Smooth muscle cell (in vitro differentiated cells): ENCODE measurements at regions not wholly inside any gene's neighbourhood (a gene's known extent, or its start where the extent isn't known, plus 50 kb on each side); places are given as distances from the start of the nearest gene placed in this dataset.

Experiments used
- DNase-seq: peaks from one replicate; lab custom pipeline; 2025; ENCODE audit not compliant: unreplicated experiment; lab: John Stamatoyannopoulos, UW
- H2AFZ ChIP-seq: fragments of 200-600 bp; sonication (generic); 2 replicates; pipeline ENCODE4 v1.6.0; 2016; ENCODE audit warnings: antibody characterized with exemption, low read depth, mild to moderate bottlenecking
- H3F3A ChIP-seq: fragments of 200-600 bp; sonication (generic); 2 replicates; pipeline ENCODE4 v1.6.0; 2017; ENCODE audit warnings: antibody characterized with exemption, low read depth
- H3K27ac ChIP-seq: fragments of 200-600 bp; sonication (generic); 2 replicates; pipeline ENCODE4 v1.5.1; 2016; ENCODE audit warnings: low read depth, mild to moderate bottlenecking
- H3K27me3 ChIP-seq: fragments of 200-600 bp; sonication (generic); 2 replicates; pipeline ENCODE4 v1.6.1; 2016; ENCODE audit warnings: low read depth, mild to moderate bottlenecking
- H3K36me3 ChIP-seq: fragments of 200-600 bp; sonication (generic); 2 replicates; pipeline ENCODE4 v1.5.1; 2016; ENCODE audit warnings: low read depth
- H3K4me1 ChIP-seq: fragments of 200-600 bp; sonication (generic); 2 replicates; pipeline ENCODE4 v1.5.1; 2016; ENCODE audit warnings: low read depth
- H3K4me2 ChIP-seq: fragments of 200-600 bp; sonication (generic); 2 replicates; pipeline ENCODE4 v1.6.0; 2016; ENCODE audit warnings: mild to moderate bottlenecking
- H3K4me3 ChIP-seq: fragments of 200-600 bp; sonication (generic); 2 replicates; pipeline ENCODE4 v1.5.1; 2016; ENCODE audit warnings: mild to moderate bottlenecking
- H3K79me2 ChIP-seq: fragments of 200-600 bp; sonication (generic); 2 replicates; pipeline ENCODE4 v1.6.0; 2016; ENCODE audit warnings: low read depth, mild to moderate bottlenecking
- H3K9ac ChIP-seq: fragments of 200-600 bp; sonication (generic); 2 replicates; pipeline ENCODE4 v1.6.0; 2016; ENCODE audit warnings: low read depth
- H3K9me3 ChIP-seq: fragments of 200-600 bp; sonication (generic); replicated peaks from 2 replicates; pipeline ENCODE4 v1.5.1; 2016; ENCODE audit warnings: low read depth
- H4K20me1 ChIP-seq: fragments of 200-600 bp; sonication (generic); 2 replicates; pipeline ENCODE4 v1.6.0; 2016; ENCODE audit warnings: low read depth
- WGBS: methylation state at CpG from one replicate; pipeline ENCODE4 v1.1.7; 2016; ENCODE audit warnings: low lambda C conversion rate; 5-methylcytosine and 5-hydroxymethylcytosine counted together
- TF ChIP-seq, protein P1 (sequence below): fragments of 200-600 bp; sonication (generic); IDR thresholded peaks from 2 replicates; pipeline ENCODE4 v1.5.1; 2017; ENCODE audit warnings: borderline replicate concordance, mild to moderate bottlenecking, antibody characterized with exemption; ENCODE audit not compliant: insufficient read depth, poor library complexity, severe bottlenecking

- H3K4me2 ChIP-seq, result no peak overlapping the region
- H3K36me3 ChIP-seq, result no peaks in the 10 kb centered on the region
- TF ChIP-seq, protein P1, sequence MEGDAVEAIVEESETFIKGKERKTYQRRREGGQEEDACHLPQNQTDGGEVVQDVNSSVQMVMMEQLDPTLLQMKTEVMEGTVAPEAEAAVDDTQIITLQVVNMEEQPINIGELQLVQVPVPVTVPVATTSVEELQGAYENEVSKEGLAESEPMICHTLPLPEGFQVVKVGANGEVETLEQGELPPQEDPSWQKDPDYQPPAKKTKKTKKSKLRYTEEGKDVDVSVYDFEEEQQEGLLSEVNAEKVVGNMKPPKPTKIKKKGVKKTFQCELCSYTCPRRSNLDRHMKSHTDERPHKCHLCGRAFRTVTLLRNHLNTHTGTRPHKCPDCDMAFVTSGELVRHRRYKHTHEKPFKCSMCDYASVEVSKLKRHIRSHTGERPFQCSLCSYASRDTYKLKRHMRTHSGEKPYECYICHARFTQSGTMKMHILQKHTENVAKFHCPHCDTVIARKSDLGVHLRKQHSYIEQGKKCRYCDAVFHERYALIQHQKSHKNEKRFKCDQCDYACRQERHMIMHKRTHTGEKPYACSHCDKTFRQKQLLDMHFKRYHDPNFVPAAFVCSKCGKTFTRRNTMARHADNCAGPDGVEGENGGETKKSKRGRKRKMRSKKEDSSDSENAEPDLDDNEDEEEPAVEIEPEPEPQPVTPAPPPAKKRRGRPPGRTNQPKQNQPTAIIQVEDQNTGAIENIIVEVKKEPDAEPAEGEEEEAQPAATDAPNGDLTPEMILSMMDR, result no peak
These were observed 110.5 kb upstream of the CAMK1G start for GRCh38 chr1:209473025-209473424.

GRCh38 chr1:209480345-209480744 is 103.2 kb upstream of the CAMK1G start:
- 57% methylated on average over 6 of the region's 6 CpGs for WGBS
- Histone ChIP-seq H3K79me2 (no peaks in the 10 kb centered on the region), H2AFZ (no peak overlapping the region), H3K27ac (no peak overlapping the region), H3K9ac (no peak overlapping the region), H3K9me3 (no peaks in the 10 kb centered on the region), H3K36me3 (no peaks in the 10 kb centered on the region), H3K4me1 (no peaks in the 10 kb centered on the region), H3F3A (peaks cover 5% of the 10 kb centered on the region), H4K20me1 (no peaks in the 10 kb centered on the region), H3K27me3 (no peaks in the 10 kb centered on the region), H3K4me2 (no peak overlapping the region), H3K4me3 (no peak overlapping the region)
- no peak for DNase-seq
- TF ChIP-seq, protein P1, result no peak

More at GRCh38 chr1:209473025-209473424, 110.5 kb upstream of the CAMK1G start:
- H3K4me3 ChIP-seq, result no peak overlapping the region
- H4K20me1 ChIP-seq, result no peaks in the 10 kb centered on the region
- DNase-seq, result no peak
- H3K9me3 ChIP-seq, result no peaks in the 10 kb centered on the region
- H3K79me2 ChIP-seq, result no peaks in the 10 kb centered on the region
- no peak overlapping the region for H2AFZ ChIP-seq
- no peaks in the 10 kb centered on the region for H3K4me1 ChIP-seq
- no peaks in the 10 kb centered on the region for H3F3A ChIP-seq
- H3K9ac ChIP-seq, result no peak overlapping the region
- H3K27ac ChIP-seq, result no peak overlapping the region
- H3K27me3 ChIP-seq, result no peaks in the 10 kb centered on the region

DNA sequence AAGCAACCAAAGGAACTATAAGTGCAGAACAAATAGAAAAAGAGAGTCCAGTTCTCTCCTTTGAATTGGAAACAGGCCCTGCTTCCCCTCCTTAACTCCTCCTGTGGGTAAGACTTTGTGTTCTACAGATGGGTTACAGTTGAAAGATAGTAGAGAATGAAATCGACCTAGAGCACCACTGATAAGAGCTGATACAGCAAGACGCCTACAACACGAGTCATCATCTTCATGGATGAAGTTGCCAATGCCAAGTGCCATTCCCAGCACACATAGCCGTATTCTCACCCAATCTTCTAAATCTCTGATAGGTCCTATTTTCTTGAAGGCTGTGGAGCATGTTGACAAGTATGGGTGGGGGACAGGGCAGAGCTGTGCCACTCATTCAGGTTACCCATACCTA is 99.8 kb upstream of the CAMK1G start:
- 66% methylated on average over 4 of the region's 4 CpGs for WGBS
- Histone ChIP-seq H4K20me1 (no peaks in the 10 kb centered on the region), H3K36me3 (no peaks in the 10 kb centered on the region), H3K27ac (no peak overlapping the region), H3K9ac (no peak overlapping the region), H3K9me3 (no peaks in the 10 kb centered on the region), H3K27me3 (no peaks in the 10 kb centered on the region), H3K4me1 (no peaks in the 10 kb centered on the region), H2AFZ (no peak overlapping the region), H3K4me3 (no peak overlapping the region), H3K79me2 (no peaks in the 10 kb centered on the region), H3K4me2 (no peak overlapping the region), H3F3A (peaks cover 5% of the 10 kb centered on the region)
- TF ChIP-seq, protein P1, result no peak
- DNase-seq, result no peak

DNA sequence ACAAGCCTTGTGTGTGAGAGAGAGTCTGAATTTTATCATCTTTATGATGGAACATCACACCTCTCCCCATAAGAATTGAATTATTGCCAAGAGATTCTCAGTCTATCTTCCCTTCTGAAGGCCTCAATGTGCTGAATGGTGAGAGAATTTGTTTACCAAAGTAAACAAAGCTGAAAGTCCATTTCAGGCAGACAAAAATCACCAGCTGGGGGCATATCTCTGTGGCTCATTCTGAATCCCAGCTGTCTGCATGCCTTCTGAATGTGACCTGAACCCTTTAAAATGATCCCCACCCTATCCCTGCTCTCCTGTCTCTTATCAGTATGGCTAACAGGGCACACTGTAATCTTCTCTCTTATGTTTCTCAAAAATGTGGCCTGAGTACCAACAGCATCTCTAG is 99.1 kb upstream of the CAMK1G start:
- H3K27me3 ChIP-seq, result no peaks in the 10 kb centered on the region
- no peaks in the 10 kb centered on the region for H3K9me3 ChIP-seq
- H3K79me2 ChIP-seq, result no peaks in the 10 kb centered on the region
- no peak overlapping the region for H3K27ac ChIP-seq
- no peak for DNase-seq
- H3K4me2 ChIP-seq, result no peak overlapping the region
- no peaks in the 10 kb centered on the region for H4K20me1 ChIP-seq
- H3K4me3 ChIP-seq, result no peak overlapping the region
- H3K9ac ChIP-seq, result no peak overlapping the region
- peaks cover 5% of the 10 kb centered on the region for H3F3A ChIP-seq
- no peaks in the 10 kb centered on the region for H3K4me1 ChIP-seq
- TF ChIP-seq, protein P1, result no peak
- H2AFZ ChIP-seq, result no peak overlapping the region
- no peaks in the 10 kb centered on the region for H3K36me3 ChIP-seq
